ENCODE measurements at regions not wholly inside any gene's neighbourhood (a gene's known extent, or its start where the extent isn't known, plus 50 kb on each side); places are given as distances from the start of the nearest gene placed in this dataset.

GRCh38 chr16:85479972-85480726, 133.0 kb upstream of the GSE1 start:
- no peak for DNase-seq

GRCh38 chr16:85480727-85481101, 132.4 kb upstream of the GSE1 start:
- peak; percentile 29 for DNase-seq

DNA sequence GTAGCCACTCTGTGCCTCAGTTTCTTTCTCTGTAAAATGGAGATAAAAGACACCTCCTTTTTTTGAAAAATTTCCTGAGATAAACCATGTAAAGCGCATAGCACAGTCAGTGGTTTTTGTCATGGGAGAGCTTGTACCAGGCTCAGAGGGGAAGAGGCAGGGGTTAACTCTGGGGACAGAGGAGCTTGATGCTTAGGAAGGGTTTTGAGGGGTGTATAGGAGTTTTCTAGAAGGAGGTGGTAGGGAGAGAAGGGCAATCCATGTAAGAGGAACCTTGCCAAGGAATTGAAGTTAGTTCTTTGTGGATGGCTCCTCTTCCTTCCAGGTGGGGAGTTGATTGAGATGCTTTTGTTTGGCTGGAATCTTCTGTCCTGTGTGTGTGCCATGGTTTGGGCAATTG, 131.9 kb upstream of the GSE1 start:
- DNase-seq, result no peak

GRCh38 chr16:85481738-85482137, 131.4 kb upstream of the GSE1 start:
- no peak for DNase-seq

DNA sequence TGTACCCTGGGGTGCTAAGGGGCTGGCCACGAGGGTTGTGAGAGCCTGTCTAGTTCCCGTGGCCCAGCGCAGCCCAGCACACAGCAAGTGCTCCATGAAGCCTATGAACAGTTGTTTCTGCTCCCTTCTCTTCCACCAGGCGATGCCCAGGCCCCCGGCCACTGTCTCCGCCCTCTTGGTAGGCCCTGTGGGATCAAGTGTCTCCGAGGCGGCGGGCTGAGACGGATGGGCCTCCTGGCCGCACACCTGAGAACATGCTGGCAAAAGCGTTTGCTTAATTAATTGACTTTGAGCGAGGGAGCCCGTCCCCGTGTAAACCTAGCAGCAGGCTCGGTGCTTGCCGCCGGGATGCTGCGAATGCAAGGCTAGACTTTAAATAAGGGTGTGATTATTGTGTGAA, 129.7 kb upstream of the GSE1 start:
- peak; percentile 81 for DNase-seq

GRCh38 chr16:85484347-85485300, 128.5 kb upstream of the GSE1 start:
- peak; percentile 82 for DNase-seq

- DNase-seq, result peak; percentile 61
Measured at GRCh38 chr16:85485379-85485778, 127.7 kb upstream of the GSE1 start.

- DNase-seq, result no peak
Measured at GRCh38 chr16:85486256-85486915, 126.7 kb upstream of the GSE1 start.

DNA sequence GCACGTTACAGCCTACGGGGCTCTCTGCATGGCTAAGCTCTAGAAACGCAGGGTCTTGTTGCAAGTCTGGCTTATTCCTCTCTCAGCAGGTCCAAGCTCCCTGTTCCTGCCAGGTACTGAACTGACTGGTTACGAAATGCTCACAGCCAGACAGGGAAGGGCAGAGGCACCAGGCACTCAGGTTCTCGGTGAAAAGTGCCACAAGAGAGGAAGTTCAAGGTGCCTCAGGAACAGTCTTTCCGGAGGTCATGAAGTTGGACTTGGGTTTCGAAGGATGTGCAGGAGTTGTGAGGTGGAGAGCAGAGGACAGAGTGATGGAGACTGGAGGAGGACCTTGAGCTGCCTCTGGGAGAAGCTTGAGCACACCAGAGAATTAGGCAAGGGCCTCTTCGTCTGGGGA, 124.7 kb upstream of the GSE1 start:
- no peak for DNase-seq

- no peak for DNase-seq
Measured at GRCh38 chr16:85490407-85491057, 122.6 kb upstream of the GSE1 start.

- DNase-seq, result no peak
Measured at GRCh38 chr16:85491058-85491771, 121.9 kb upstream of the GSE1 start.

DNA sequence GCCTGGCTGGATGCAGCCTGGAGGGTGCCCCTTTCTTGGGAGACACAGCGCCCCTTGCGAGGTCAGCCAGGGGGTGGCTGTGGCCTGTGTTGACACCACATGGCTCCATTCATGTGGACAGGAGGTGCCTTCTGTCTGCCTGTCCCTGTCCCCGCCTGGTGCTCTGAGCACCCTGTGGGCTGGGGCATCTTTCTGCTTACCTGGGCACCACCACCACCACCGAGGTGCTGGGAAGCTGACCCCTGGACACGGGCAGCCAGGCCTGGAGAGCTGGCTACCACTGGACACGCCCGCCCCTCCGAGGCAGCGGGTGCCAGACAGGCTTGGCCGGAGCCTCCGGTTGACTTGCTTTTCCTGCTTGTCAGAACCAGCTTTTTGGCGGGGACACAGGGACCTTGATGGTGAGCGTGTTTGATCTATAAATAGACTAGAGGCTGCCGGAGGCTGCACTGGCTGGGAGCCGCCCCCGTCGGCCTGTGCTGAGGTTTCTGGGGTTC, 121.3 kb upstream of the GSE1 start:
- no peak for DNase-seq

GRCh38 chr16:85492295-85492864, 120.7 kb upstream of the GSE1 start:
- no peak for DNase-seq

- no peak for DNase-seq
Measured at GRCh38 chr16:85494315-85494714, 118.8 kb upstream of the GSE1 start.

- no peak for DNase-seq
Measured at GRCh38 chr16:85495259-85495658, 117.9 kb upstream of the GSE1 start.

GRCh38 chr16:85495823-85496538, 117.1 kb upstream of the GSE1 start:
- DNase-seq, result no peak

- no peak for DNase-seq
Measured at GRCh38 chr16:85497622-85498314, 115.4 kb upstream of the GSE1 start.

DNA sequence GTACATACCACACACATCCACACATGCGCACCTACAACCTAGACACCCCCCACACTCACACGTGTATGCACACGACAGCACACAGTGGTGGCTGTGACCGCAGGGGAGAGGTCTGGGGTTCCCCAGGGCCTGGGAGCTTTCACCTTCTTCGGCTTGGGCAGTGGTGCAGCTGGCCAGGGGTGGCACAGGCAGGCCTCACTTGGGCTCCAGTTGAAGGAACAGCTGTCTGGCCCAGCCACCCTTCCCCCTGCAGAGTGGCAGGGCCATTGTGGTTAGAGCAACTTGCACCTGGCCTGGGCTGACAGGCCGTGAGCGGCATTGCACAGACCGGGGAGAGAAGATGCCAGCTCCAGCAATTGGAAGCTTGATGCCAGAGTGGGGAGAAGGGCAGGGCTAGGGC, 114.5 kb upstream of the GSE1 start:
- DNase-seq, result no peak

- no peak for DNase-seq
Measured at GRCh38 chr16:85500220-85500619, 112.9 kb upstream of the GSE1 start.

DNA sequence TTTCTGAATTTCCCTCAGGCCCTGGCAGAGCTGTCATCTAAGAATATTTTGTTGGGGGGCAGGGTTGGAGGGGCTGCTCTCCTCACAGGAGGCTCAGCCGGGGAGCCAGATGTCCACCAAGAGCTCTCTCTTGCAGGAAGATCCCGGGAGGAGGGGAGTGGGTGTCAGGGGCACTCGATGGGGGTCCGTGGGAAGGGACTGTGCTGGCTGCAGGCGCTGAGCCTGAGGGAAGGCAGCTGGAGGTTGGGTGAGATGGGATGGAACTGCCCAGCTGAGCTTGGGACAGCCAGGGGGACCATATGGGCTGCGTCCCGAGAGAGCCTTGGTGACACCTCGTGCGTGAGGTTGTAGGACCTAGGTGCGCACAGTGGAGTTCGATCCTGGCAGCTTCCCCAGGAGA, 111.2 kb upstream of the GSE1 start:
- DNase-seq, result no peak
